ENCODE measurements at regions not wholly inside any gene's neighbourhood (a gene's known extent, or its start where the extent isn't known, plus 50 kb on each side); places are given as distances from the start of the nearest gene placed in this dataset.

DNA sequence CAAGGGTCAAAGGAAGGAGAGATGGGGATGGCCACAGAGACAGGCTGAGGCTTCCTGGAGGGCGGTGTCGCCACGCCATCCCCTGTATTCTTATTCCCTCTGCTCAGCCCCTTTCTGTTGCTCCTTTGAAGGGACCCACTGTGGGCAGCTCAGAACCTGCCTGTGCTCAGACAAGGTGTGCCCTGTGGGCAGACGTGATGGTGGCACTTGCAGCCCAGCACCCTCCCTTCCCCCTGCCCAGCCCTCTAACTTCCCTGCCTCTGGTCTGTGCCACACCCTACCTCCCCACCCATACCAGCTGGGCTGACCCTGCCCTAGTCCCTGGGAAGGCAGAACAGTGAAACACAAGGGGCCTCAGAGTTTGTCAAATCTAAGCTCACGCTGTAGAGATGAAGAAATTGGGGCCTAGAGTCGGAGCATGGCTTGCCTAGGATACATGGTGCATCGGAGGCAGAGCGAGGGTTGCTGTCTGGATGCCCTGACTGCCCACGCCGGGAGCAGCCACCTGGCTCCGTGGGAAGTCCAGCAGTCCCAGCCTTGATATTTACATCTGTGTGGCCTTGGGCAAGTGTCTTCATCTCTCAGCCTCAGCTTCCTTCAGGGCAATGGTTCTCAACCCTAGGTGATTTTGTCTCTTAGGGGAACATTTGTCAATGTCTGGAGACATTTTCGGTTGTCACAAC is 68.6 kb upstream of the RUNX3 start:
- no peak for DNase-seq (ENCODE audit: low read depth)
- TF ChIP-seq CTCF (IDR thresholded peaks at IDR 0.05; ENCODE audit: low read depth, low read length) (no peak), POLR2A (IDR thresholded peaks at IDR 0.05; ENCODE audit: extremely low read depth, insufficient read length) (no peak), MYC (IDR thresholded peaks at IDR 0.05; ENCODE audit: low read depth, low read length) (no peak)
- TF ChIP-seq, protein P1, sequence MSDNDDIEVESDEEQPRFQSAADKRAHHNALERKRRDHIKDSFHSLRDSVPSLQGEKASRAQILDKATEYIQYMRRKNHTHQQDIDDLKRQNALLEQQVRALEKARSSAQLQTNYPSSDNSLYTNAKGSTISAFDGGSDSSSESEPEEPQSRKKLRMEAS (IDR thresholded peaks at IDR 0.05; ENCODE audit: low read depth, low read length): no peak

DNA sequence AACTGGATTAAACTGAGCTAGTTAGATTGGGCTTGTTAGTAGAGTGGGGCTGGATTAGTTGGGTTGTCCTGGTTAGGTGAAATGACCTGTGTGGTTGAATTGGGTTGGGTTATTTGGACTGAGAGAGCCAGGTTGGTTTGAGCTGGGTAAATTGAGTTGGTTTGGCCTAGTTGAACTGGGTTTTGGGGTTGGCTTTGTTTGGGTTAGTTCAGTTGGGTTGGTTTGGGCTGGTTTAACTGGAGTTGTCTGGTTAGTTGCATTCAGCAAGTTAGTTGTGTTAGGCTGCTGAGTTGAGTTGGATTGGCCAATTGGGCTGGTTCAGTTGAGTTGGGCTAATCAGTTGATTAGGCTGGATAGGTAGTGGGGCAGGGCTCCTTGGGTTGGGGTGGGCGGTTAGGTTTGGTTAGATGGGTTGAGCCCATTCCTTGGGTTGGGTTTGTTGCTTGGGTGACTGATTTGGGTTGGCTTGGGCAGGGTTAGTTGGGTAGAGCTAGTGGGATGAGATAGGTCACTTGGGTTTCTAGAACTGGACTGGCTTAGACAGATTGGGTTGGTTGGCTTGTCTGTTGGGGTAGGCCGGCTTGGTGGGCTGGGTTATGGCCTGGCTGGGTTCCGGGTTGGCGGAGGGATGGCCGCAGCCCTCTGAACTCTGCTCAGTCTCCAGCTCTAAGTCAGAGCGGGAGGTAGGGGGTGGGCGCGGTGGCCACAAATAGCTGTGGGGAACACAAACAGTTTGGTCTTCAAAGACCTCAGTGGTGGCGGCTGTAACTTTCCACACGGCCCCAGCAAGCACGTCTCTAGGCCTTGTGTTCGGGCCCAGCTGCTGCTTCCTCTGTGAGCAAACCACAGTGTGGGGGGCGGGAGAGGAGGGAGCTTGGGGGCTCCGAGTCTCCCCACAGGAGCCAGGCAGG is 67.2 kb upstream of the RUNX3 start:
- DNase-seq (ENCODE audit: low read depth): peak; percentile 68
- H3K4me3 ChIP-seq (ENCODE audit: low read depth, low read length): no peak overlapping the region
- TF ChIP-seq, protein P1 (IDR thresholded peaks at IDR 0.05; ENCODE audit: low read depth, low read length): no peak
- TF ChIP-seq POLR2A (IDR thresholded peaks at IDR 0.05; ENCODE audit: extremely low read depth, insufficient read length) (no peak), CTCF (IDR thresholded peaks at IDR 0.05; ENCODE audit: low read depth, low read length) (no peak), MYC (IDR thresholded peaks at IDR 0.05; ENCODE audit: low read depth, low read length) (no peak)

More for the DNA sequence above, 68.6 kb upstream of the RUNX3 start:
- no peak overlapping the region for H3K4me3 ChIP-seq (ENCODE audit: low read depth, low read length)

- no peak for DNase-seq (ENCODE audit: low read depth)
- no peak for TF ChIP-seq POLR2A (IDR thresholded peaks at IDR 0.05; ENCODE audit: extremely low read depth, insufficient read length)
- TF ChIP-seq, protein P1 (IDR thresholded peaks at IDR 0.05; ENCODE audit: low read depth, low read length): no peak
- no peak for TF ChIP-seq CTCF (IDR thresholded peaks at IDR 0.05; ENCODE audit: low read depth, low read length)
- no peak for TF ChIP-seq MYC (IDR thresholded peaks at IDR 0.05; ENCODE audit: low read depth, low read length)
- no peak overlapping the region for H3K4me3 ChIP-seq (ENCODE audit: low read depth, low read length)
These were observed 66.4 kb upstream of the RUNX3 start for GRCh38 chr1:24996456-24996855.

DNA sequence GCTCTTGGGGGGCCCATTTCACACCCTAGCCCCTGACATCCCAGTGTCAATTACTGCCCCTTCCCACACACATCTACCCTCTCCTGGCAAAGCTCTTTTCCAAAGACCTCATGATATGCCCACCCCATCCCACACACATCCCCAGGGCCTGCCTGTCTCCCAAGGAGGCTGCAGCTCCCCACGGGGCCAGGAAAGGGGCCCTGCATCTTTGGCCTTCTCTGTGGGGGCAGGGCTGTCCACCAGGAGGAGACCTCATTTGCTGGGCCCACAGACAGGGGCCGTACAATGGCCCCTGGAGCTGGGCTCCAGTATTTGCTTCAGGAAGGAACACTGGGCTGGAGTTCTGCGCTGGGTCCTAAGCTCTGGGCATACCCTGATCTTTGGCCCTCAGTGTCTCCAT is 65.6 kb upstream of the RUNX3 start:
- no peak for DNase-seq (ENCODE audit: low read depth)
- TF ChIP-seq MYC (IDR thresholded peaks at IDR 0.05; ENCODE audit: low read depth, low read length): no peak
- TF ChIP-seq POLR2A (IDR thresholded peaks at IDR 0.05; ENCODE audit: extremely low read depth, insufficient read length): no peak
- TF ChIP-seq, protein P1 (IDR thresholded peaks at IDR 0.05; ENCODE audit: low read depth, low read length): no peak
- no peak overlapping the region for H3K4me3 ChIP-seq (ENCODE audit: low read depth, low read length)

- no peak overlapping the region for H3K4me3 ChIP-seq (ENCODE audit: low read depth, low read length)
- TF ChIP-seq MYC (IDR thresholded peaks at IDR 0.05; ENCODE audit: low read depth, low read length): no peak
These were observed 65.1 kb upstream of the RUNX3 start for GRCh38 chr1:24995140-24995539.

GRCh38 chr1:24993871-24994580 is 64.0 kb upstream of the RUNX3 start:
- H3K4me3 ChIP-seq (ENCODE audit: low read depth, low read length): no peak overlapping the region
- TF ChIP-seq, protein P1 (IDR thresholded peaks at IDR 0.05; ENCODE audit: low read depth, low read length): no peak
- TF ChIP-seq CTCF (IDR thresholded peaks at IDR 0.05; ENCODE audit: low read depth, low read length) (no peak), MYC (IDR thresholded peaks at IDR 0.05; ENCODE audit: low read depth, low read length) (no peak), POLR2A (IDR thresholded peaks at IDR 0.05; ENCODE audit: extremely low read depth, insufficient read length) (no peak)
- no peak for DNase-seq (ENCODE audit: low read depth)

More at GRCh38 chr1:24995140-24995539, 65.1 kb upstream of the RUNX3 start:
- DNase-seq (ENCODE audit: low read depth): no peak

All from NB4 (cell line).